Progenitor cell of endocrine pancreas (in vitro differentiated cells): ENCODE measurements at regions not wholly inside any gene's neighbourhood (a gene's known extent, or its start where the extent isn't known, plus 50 kb on each side); places are given as distances from the start of the nearest gene placed in this dataset.

ENCODE experiments used
- DNase-seq: peaks from one replicate; pipeline ENCODE4 v3.0.0; 2021; ENCODE audit warnings: low spot score; ENCODE audit not compliant: unreplicated experiment
- H3K27ac Mint-ChIP-seq: 2 replicates; pipeline ENCODE4 v1.8.0; 2021; ENCODE audit warnings: mild to moderate bottlenecking, moderate library complexity, mixed read lengths
- H3K27me3 Mint-ChIP-seq: 2 replicates; pipeline ENCODE4 v1.8.0; 2021; ENCODE audit warnings: mixed read lengths
- H3K36me3 Mint-ChIP-seq: 2 replicates; pipeline ENCODE4 v1.8.0; 2022; ENCODE audit warnings: mixed read lengths; ENCODE audit not compliant: insufficient read depth
- H3K4me1 Mint-ChIP-seq: 2 replicates; pipeline ENCODE4 v1.8.0; 2021; ENCODE audit warnings: low read depth, mixed read lengths
- H3K4me3 Mint-ChIP-seq: 2 replicates; pipeline ENCODE4 v1.8.0; 2021; ENCODE audit warnings: low read depth, mild to moderate bottlenecking, moderate library complexity, mixed read lengths
- H3K9me3 Mint-ChIP-seq: 2 replicates; pipeline ENCODE4 v1.8.0; 2021; ENCODE audit warnings: low read depth, mixed read lengths
- TF ChIP-seq, protein P1 (sequence below): fragments of 200-600 bp; sonication (generic); IDR thresholded peaks from one replicate; pipeline ENCODE4 v1.5.0; 2021; ENCODE audit warnings: antibody characterized with exemption, mild to moderate bottlenecking; ENCODE audit not compliant: unreplicated experiment

DNA sequence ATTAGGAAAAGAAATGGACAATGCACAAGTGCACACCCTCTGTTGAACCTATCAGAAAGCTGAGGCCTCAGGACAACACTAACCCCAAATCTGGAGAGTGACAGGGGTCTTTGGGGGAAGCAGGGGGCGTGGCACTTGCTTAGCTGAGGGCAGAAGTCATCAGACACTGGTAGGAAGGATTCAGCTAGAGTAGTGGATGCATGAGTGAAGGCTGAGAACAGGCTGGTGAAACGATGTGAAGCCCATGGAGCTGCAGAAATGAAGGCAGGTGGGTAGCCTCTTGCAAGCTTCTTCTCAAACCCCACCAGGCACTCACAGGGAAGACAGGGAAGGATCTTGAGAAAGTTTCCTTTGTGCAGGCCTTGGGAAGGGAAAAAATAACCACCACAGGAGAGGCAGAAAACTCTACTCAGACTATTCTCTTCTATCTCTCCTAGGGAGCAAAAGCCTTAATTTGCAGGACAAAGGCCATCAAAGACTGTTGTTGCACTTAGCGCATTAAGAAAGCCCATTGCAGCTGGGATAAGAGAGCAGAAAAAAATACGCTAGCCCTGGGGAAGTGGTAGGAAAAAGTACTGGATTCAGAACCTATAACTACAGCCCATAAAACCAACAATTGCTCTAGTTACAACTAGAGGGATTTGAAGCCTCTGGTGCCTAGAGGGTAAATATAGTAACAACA is 193.3 kb upstream of the ZNF536 start:
- H3K36me3 Mint-ChIP-seq: peaks cover 1% of the 10 kb centered on the region
- DNase-seq: no peak

DNA sequence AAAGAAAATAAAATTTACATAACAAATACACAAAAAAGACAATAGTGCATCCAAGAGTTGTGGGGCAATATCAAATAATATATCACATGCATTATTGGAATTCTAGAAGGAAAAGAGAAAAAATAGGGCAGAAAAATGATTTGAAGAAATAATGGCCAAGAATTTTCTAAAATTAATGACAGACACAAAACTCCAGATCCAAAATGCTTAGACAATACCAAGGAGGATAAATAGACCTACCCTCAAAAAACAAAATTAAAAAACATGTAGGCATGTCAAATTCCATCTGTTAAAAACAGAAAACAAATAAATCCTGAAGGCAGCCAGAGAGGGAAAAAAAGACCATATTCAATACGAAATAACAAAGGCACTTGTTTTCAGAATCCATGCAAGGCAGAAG is 191.5 kb upstream of the ZNF536 start:
- H3K4me1 Mint-ChIP-seq: no peaks in the 10 kb centered on the region
- peaks cover 9% of the 10 kb centered on the region for H3K27me3 Mint-ChIP-seq
- TF ChIP-seq, protein P1, sequence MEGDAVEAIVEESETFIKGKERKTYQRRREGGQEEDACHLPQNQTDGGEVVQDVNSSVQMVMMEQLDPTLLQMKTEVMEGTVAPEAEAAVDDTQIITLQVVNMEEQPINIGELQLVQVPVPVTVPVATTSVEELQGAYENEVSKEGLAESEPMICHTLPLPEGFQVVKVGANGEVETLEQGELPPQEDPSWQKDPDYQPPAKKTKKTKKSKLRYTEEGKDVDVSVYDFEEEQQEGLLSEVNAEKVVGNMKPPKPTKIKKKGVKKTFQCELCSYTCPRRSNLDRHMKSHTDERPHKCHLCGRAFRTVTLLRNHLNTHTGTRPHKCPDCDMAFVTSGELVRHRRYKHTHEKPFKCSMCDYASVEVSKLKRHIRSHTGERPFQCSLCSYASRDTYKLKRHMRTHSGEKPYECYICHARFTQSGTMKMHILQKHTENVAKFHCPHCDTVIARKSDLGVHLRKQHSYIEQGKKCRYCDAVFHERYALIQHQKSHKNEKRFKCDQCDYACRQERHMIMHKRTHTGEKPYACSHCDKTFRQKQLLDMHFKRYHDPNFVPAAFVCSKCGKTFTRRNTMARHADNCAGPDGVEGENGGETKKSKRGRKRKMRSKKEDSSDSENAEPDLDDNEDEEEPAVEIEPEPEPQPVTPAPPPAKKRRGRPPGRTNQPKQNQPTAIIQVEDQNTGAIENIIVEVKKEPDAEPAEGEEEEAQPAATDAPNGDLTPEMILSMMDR: no peak
- H3K9me3 Mint-ChIP-seq: peaks cover 28% of the 10 kb centered on the region
- peaks cover 1% of the 10 kb centered on the region for H3K36me3 Mint-ChIP-seq
- H3K27ac Mint-ChIP-seq: no peak overlapping the region
- DNase-seq: no peak
- no peak overlapping the region for H3K4me3 Mint-ChIP-seq

More for the DNA sequence above, 193.3 kb upstream of the ZNF536 start:
- H3K27me3 Mint-ChIP-seq: peaks cover 9% of the 10 kb centered on the region
- peaks cover 3% of the 10 kb centered on the region for H3K4me1 Mint-ChIP-seq
- peaks cover 24% of the 10 kb centered on the region for H3K9me3 Mint-ChIP-seq
- TF ChIP-seq, protein P1: no peak
- H3K27ac Mint-ChIP-seq: no peak overlapping the region
- H3K4me3 Mint-ChIP-seq: no peak overlapping the region

DNA sequence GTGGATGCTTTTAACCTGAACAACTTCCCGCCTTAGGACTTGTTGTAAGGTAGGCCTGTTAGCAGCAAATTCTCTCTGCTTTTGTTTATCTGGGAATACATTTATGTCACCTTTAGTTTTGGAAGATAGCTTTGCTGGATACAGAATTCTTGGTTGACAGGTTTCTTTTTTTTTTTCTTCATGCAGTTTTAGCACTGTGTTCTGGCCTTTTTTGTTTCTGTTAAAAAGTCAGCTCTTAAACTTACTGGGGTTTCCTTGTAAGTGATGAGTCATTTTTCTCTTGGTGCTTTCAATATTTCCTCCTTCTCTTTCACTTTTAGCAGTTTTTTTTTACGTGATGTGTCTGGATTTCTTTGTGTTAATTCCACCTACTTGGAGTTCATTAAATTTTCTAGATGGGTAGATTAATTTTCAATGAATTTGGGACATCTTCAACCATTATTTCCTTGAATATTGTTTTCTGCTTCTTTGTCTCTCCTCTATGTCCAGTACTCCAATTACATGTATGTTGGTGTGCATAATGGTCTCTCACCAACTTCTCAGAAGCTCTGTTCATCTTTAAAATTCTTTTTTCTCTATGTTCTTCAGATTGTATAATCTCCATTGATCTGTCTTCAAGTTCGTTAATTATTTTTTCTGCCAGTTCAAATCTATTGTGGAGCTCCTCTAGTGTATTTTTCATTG is 188.2 kb upstream of the ZNF536 start:
- Mint-ChIP-seq H3K27me3 (peaks cover 16% of the 10 kb centered on the region), H3K36me3 (peaks cover 1% of the 10 kb centered on the region), H3K4me3 (no peak overlapping the region), H3K27ac (no peak overlapping the region), H3K9me3 (peaks cover 22% of the 10 kb centered on the region), H3K4me1 (no peaks in the 10 kb centered on the region)
- DNase-seq: no peak
- TF ChIP-seq, protein P1: no peak

DNA sequence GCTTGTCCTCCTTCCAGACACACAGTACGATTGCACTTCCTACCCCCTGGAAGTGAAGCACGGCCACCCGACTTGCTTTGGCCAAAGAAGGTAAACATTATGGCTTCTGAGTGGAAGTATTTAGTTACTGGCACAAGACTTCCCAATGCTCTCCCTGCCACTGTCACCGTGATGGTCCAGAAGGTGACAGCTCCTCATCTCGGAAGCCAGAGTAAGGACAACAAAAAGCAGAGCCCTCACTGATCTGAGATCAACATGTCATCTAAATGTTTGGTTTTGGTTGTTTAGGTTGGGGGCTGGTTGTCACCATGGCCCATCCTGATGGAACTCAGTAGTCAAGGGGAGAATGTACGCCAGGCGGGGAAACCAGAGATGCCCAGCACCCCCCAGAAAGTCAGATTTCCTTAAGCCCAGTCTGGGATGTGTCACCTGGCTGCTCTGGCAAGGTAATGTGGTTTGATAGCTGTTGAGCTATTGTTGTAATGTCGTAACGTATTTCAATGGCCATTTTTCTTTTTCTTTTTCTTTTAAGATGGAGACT is 170.1 kb upstream of the ZNF536 start:
- no peak for DNase-seq
- H3K36me3 Mint-ChIP-seq: peaks cover 2% of the 10 kb centered on the region

DNA sequence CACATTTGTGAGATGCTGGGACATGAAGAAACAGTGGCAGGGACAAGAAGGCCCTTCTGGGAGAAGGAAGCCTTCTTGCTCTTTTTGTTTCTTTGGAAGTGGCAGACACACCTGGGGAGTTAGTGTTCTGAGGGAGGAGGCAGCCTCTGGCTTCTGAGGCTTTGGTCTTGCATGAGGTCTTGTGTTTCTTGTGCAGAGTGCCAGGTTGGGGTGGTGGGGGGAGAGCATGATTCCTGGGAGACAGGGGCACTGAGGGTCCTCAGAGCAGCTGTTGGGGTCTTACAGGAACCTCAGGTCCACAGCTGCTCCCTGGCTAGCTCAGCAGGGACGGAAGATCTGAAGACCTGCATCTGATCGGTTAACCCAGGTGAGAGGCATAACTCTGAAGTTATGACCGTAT is 167.5 kb upstream of the ZNF536 start:
- no peak for DNase-seq
- Mint-ChIP-seq H3K27me3 (peaks cover 21% of the 10 kb centered on the region), H3K4me1 (no peaks in the 10 kb centered on the region), H3K4me3 (no peak overlapping the region), H3K36me3 (no peaks in the 10 kb centered on the region), H3K9me3 (peaks cover 3% of the 10 kb centered on the region), H3K27ac (no peak overlapping the region)
- TF ChIP-seq, protein P1: no peak

More for the DNA sequence above, 170.1 kb upstream of the ZNF536 start:
- H3K27me3 Mint-ChIP-seq: peaks cover 7% of the 10 kb centered on the region
- H3K4me1 Mint-ChIP-seq: no peaks in the 10 kb centered on the region
- no peak overlapping the region for H3K27ac Mint-ChIP-seq
- H3K4me3 Mint-ChIP-seq: no peak overlapping the region
- peaks cover 18% of the 10 kb centered on the region for H3K9me3 Mint-ChIP-seq
- TF ChIP-seq, protein P1: no peak
